HG03521 (cell line): ENCODE measurements at regions not wholly inside any gene's neighbourhood (a gene's known extent, or its start where the extent isn't known, plus 50 kb on each side); places are given as distances from the start of the nearest gene placed in this dataset.

Source experiments
- ATAC-seq: cut with Tn5 transposase; IDR thresholded peaks from one replicate; pipeline ENCODE4 v1.9.1; 2021; ENCODE audit warnings: mild to moderate bottlenecking, moderate library complexity; ENCODE audit not compliant: unreplicated experiment

DNA sequence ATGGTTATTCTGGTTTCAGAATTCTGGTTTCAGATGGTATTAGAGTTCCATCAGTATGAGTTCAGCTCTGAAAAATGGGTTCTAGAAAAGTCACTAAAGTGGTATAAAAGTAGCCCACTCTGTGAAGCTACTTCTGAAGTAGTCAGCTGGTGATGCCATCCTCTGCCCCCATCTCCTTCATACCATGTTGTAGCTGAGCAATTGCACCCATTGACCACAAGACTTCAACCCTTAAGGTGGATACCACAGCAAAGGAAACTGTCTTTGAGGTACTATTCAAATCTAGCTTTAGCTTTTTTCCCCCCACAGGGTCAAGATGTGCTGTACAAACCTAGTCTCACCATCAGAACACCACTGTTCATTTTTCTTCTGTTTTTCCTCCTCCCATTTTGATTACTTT is 444.9 kb downstream of the DMAC1 start:
- no peak for ATAC-seq

DNA sequence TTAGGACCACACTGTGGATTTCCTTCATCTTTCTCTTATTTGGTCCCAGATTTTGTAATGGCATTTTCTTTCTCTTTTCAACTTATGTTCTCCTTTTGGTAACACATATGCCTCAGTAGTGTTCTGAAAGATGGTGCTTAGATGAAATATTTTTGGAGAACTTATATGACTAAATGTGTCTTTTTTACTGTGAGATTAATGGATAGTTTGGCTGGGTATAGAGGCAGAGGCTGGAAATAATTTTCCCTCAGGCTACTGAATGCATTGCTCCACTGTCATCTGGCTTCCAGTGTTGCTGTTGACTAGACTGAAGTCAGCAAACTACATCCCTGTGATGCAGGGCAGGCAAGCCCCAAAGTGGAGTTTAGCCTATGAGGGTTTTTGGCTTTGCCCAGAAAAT is 450.9 kb downstream of the DMAC1 start:
- ATAC-seq: no peak

DNA sequence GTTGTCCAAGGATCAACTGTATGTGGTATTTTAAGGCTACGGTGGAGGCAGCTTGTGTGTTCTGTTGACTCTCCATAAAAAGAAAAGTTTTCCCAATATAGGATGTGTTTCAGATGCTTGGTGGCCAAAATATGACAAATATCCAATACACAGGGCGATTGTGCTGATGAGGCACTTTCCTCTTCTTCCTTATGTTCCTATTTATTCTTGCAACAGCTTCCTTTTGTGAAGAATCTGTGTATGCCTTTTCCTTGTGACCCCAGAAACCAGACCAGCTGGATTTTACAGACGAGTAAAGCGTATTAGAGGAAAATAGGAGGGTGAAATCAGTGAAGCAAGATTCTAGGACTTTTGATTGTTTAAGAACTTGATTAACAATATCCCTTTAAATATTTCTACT is 452.0 kb downstream of the DMAC1 start:
- ATAC-seq: no peak

DNA sequence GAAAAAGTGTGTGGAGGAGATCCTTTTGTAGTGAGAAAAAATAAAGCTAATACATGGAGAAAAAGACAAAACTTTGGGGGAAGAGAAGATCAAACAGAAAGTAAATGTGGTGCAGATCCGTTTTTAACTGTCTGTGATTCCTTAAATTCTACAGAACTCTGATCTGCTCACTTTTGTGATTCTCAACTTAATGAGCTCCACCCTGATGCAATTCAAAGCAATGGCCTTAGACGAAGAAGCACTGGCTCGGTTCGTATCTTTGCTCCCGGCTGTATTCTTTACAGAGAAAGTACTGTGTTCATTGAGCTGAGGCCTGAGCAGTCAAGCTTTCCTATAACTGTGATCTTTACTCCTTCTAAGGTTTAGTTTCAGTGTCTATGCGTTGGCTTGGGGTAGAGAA is 453.4 kb downstream of the DMAC1 start:
- no peak for ATAC-seq

DNA sequence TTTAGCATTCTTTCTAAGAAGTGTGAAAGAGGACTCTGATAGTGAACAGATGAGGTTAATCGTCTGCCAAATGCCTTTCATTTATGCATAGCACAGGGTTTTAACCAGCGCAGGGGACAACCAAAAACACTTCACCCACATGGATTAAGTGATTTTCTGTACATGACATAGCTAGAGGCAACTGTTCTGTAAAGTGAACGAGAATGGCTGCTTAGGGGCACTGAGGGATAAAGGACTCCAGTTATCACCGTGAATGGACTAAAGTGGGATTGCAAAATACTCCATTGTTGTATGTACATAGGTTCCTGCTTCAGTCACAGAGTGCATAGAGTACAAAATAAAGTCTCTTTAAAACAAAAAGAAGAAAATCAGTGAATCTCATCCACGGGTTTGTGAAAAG is 456.8 kb downstream of the DMAC1 start:
- ATAC-seq: no peak

DNA sequence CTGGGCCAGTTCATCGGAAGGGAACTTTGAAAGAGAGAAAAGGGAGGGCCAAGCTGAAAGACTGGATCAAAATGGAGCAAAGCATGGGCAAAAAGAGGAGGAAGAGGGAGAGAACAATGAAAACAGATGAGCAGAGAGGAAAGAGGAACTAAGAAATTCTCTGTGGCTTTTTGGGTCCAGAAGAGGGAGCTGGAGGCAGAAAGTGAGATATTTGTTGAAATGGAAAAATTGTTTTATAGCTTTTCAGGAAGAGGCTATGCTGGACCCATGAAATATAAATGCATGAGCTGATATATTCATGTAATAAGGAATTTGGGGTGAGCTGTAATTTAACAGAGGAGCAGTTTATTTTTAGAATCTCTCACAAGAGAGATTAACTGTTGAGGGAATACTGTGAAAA is 457.3 kb downstream of the DMAC1 start:
- ATAC-seq: peak; percentile 80

DNA sequence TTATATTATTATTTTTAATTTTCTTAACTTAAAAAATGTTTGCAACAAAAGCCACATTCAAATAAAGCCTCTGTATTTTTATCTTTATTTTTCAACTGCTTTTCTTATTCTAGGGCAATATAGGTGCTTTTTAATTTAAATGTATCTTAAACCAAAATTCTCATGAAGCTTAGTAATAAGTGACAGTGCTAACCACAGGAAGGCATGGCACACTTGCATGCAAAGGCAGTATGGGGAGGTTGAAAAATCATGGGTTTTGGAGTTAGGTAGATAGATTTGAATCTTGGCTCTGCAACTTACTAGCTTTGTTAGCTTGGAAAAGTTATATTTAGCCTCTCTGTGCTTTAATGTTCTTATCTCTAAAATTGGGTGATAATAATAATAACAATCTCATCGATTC is 458.0 kb downstream of the DMAC1 start:
- peak; percentile 46 for ATAC-seq

DNA sequence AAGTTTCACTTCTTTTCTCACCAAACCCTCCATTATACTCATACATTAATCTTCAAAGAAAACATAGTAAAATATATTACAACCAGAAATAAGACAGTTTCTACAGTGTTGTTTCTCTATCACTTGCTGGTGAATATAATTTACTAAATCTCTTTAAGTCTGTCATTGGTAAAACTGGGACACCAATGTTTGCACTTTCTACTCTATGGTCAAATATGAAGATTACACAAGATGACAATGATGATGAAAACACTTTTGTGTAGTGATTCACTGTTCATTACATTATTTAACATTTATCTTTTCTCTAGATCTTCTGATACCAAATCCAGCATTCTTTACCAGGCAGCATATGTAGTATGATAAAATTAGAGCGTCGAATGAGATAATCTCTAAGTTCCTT is 459.1 kb downstream of the DMAC1 start:
- no peak for ATAC-seq

DNA sequence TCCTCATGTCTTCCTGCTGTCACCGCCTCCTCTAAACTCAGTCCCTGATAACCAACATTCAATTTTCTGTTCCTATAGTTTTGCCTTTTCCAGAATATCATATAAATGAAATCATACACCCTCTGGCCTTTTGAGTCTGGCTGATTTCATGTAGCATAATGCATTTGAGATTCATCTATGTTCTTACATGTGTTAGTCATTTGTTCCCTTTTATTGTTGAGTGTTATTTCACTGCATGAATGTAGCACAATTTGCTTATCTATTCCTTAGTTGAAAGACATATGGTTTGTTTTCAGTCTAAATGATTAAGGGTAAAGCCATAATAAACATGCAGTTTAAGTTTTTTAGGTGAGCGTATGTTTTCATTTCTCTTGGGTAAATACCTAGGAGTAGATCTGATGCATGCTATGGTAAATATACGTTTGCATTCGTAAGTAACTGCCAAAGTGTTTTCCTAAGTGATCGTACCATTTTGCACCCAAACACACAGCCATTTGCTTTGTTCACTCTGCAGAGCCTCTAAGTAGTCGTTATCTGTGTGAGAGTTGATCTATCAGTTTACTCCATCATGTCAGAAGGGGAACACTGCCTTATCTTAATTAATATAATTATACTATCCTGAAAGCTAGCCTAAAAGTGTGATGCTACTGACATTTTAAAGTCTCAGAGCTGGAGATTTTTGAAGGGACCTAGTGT is 460.8 kb downstream of the DMAC1 start:
- no peak for ATAC-seq

DNA sequence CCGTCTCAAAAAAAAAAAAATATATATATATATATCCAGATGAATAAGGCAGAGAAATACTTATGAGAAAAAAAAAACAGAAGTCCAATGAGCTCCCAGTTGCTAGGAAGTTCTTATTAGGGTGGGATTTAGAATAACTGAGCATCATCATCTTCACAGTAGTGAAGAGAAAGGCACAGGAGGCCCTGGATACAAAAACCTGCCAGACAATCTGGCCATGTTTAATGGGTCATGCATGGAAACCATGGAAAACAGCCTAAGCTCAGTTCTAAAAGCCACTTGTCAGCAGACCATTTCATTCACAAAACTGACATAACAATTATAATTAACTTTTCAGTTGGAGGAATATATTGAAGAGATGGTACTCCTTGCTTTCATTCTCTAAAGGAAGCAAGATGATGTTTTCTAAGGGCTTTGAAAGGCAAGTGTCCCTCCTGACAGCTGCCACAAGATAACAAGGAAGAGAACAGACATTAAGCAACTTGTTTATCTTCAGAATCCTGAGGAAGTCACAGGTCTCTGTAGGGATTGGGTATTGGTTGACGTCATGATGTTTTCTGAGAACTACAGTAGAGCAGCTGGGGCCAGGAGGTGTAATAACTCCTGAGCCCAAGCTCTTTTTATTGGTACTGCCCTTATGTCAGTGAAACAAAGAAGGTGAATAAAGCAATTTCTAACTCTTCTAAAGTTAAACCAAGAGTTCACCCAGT is 463.1 kb downstream of the DMAC1 start:
- ATAC-seq: no peak

DNA sequence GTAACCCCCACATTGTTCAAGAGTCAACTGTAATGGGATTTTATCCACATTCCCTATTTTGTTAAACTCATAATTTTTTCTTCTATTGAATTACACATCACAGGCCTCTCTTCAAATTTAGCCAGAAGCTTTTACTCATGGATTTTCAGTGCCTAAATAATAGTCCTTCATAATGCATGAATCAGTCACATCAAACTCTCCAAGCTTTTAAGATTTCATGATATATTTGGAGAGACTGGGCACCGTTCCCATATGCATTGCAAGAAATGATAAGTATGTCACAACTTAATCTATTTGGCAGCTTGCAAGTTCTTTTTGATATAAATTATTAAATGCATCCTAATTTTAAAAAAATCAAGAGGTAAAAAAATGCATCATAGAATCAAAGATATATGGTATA is 465.9 kb downstream of the DMAC1 start:
- ATAC-seq: no peak

DNA sequence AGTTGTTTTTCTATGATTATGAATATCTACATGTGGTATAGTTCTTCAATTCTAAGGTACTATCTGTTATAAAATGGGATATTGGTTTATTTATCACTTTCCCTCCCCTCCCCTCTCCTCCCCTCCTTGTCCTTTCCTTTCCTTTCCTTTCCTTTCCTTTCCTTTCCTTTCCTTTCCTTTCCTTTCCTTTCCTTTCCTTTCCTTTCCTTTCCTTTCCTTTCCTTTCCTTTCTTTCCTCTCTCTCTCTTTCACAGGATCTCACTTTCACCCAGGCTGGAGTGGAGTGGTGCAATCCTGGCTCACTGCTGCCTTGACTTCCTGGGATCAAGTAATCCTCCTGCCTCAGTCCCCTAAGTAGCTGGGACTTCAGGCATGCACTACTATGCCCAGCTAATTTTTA is 466.8 kb downstream of the DMAC1 start:
- no peak for ATAC-seq

DNA sequence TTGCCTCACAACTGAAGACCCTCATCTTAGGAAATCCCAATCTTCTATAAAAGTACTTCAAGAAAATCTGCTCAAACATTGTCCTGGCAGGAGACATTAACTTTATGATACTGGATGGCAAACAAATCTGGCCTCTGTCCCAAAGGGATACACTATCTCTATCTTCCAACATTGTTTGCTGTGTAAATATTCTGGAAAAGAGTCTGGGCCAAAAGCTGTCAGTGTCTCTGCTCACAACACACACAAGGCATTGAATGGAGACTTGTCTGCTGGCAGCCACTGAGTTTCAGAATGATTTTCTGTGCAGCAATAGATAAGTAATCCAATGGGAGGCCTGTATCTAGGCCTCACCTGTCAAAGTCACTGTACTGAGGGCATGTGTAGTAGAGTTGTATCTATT is 471.1 kb downstream of the DMAC1 start:
- no peak for ATAC-seq

DNA sequence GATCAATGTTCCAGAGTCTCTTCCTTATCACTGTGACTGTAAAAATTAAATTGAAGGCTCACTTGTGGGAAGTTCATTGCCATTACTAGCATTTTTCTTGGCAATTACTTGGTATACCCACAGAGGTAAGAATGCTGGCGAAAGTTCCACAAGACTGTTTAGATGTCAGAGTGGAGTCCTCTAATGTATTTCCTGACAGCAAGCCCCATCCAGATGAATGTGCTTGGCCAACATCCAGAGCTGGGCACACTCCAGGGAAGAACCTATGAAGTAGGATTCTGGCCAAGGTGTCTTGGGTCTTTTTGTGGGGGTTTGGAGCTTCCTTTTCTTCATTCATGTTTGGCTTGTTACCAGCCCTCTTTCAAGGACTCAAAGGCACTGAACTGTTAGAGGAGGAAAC is 473.6 kb downstream of the DMAC1 start:
- ATAC-seq: no peak

DNA sequence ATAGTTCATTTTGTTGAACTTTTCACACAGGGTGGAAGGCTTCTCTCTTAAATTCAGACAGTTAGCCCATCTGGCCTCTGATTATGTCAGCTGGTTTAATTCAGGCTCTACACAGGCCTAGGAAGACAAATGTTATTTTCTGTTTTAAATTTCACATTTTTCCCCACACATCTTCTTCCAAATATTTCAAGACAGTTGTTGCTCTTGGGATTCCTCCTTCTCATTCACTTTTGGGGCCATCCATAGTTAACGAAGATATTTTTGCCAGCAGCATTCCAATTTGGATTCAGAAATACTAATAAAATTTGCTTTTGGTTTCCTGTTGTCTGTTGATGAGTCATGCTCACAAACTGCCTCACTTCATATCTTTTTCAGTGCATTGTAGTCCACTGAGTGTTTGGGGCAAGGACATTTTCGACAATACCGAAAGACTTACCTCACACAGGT is 475.4 kb downstream of the DMAC1 start:
- no peak for ATAC-seq

DNA sequence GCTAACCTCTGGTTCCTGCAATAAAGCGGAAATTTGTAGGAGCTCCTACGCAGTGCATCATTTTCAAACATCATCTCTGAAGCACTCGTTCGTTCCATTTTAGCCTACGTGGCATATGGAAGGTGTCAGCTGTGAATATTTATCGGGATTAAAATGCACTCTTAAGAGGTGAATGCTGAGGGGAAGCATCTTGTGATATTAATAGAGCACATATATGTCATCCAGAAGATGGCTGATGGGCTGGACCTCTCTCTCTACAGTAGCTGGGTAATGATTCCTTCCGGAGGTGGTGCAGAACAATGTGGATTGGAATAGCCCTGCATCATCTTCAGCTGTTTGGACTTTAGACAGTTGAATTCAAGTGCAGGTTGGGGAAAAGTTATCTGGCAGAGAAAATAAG is 478.7 kb downstream of the DMAC1 start:
- no peak for ATAC-seq

DNA sequence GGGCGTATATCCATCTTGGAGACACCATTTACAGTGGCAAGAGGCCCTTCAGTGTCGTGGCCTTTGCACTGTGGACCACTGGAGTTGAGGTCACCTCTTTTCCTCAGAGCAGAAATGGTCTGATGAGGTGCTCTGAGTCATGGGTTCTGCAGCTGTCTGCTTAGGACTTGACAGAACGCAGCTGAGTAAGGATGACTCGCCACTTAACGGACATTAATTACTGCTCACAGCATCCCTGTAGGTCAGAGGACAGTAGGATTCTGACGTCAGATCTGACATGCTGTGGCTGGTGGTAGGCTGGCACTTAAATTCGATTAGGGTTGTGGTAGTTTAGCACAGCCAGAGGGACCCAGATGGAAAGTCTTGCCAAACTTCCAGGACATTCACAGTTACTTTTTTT is 479.4 kb downstream of the DMAC1 start:
- no peak for ATAC-seq

DNA sequence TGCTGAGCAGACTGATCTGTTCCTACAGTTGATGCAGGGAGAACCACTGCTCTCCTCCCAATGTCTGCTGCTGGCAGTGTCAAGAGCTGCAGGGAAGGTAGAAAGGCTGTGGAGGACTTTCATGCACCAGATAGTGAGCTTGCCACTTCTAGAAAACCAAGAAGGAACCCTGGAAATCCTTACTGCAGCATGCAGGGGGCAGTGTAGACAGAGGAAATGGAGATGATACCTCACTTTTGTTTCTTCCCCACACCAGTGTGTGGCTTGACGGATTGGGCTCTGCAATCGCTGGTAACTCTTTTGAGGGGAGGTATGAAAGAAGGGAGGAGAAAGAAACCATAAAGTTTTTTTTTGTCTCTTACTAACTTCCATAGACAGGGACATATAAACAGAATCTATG is 480.7 kb downstream of the DMAC1 start:
- no peak for ATAC-seq

DNA sequence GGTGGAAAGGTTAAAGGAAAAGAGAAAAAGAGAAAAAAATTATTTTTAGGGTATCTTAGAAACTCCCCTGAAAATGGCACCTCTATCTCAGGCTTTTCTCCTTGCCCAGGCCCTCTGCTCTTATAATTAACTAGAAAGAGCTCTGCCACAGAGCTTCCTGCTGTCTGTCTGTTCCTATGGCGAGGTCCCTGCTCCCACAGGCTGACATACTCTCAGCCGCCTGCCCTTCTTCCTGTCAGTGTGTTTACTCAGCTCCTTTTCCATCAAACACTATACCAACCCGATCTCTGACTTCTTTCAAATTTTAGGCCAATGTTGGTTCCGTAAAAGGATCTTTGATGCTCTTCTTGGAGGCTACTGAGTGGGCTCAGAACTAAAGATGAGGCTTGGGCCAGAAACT is 482.6 kb downstream of the DMAC1 start:
- ATAC-seq: no peak

DNA sequence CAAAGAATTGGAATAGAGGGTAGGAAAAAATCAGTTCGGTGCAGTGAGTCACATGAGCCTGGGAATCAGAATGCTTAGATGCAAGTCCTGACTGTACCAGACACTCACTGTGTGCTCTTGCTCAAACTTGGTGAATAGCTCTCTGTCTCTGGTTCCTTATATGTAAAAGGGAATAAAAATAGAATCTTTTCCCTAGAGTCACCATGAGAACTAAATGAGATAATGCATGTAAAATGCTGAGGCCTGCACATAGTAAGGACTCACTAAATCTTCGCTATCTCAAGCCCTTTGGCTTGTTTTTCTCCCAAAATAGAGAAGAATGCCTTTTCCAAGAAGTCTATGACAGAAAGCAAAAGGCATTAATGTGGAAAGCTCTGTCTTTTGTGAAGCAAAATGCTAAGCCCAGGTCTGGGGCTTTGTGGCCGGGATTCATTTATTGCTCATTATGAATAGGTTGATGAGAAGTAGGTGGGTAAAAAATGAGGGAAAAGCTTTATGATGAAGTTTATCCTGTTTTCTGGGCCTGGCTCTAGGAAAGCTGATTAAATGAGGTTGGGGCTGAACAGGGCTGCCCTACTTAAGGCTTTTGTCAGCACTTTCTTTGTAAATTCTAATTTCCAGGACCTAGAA is 483.3 kb downstream of the DMAC1 start:
- ATAC-seq: no peak

DNA sequence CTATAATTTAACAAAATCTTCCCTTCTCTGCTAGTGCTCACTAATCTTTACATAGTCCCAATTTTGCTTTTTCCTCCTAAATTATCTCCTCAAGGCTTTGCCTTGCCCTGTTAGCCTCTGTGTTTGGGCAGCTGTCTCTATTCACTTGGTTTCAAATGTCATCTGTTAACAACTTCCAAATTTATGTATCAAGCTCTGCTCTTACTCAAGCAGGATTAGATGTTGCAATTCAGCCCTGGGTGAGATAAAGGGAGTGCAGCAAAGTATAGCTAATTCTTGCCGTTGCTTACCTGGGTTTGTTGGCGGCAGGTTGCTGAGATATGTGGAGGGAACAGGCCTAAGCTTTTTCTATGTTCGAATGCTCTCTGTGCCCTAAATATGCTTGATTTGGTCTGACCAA is 483.8 kb downstream of the DMAC1 start:
- ATAC-seq: no peak

DNA sequence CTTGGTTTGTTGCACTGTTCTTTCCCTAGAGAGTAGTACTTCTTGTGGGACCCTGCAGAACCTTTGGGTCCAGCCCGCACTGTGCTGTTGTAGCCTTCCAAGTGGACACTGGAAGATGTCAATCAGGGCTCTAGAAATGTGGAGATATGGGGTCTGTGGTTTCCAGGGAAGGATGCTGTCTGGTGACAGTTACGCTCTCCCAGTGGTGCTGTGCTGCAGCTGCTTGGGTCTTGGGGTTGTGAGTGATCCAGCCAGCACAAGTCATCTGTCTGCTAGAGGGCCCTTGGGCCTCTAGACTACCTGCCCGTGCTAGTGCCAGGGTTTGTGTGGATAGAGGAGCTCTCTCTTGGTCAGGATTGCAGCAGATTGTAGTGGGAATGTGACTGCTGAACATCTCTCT is 484.5 kb downstream of the DMAC1 start:
- ATAC-seq: no peak
